GM18858 (cell line): ENCODE measurements at regions not wholly inside any gene's neighbourhood (a gene's known extent, or its start where the extent isn't known, plus 50 kb on each side); places are given as distances from the start of the nearest gene placed in this dataset.
"Not testable (repeated sequence)": the region's sequence is repeated elsewhere in the genome, so short reads cannot be mapped to it uniquely, and the experiment has no call there.

Source experiments
- ATAC-seq: cut with Tn5 transposase; IDR thresholded peaks from one replicate; pipeline ENCODE4 v1.9.1; 2021; ENCODE audit not compliant: unreplicated experiment

DNA sequence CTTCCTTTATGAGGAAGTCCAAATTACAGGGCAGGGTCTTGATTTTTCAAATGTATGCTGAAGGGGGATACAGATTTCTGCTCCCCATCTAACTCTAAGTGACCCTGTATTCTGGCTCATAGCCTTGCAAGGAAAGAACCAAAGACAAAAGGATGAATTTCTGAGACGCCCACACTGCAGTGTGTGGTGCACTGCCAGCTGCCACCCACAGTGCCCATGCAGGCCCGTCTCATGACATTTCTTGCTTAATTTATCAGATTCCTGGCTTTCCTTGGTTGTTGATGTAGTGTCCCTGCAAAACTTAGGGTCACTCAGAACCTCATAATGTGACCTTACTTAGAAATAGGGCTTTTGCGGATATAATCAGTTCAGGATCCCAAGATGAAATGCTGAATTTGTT, 68.0 kb downstream of the CBLN4 start:
- ATAC-seq = no peak

DNA sequence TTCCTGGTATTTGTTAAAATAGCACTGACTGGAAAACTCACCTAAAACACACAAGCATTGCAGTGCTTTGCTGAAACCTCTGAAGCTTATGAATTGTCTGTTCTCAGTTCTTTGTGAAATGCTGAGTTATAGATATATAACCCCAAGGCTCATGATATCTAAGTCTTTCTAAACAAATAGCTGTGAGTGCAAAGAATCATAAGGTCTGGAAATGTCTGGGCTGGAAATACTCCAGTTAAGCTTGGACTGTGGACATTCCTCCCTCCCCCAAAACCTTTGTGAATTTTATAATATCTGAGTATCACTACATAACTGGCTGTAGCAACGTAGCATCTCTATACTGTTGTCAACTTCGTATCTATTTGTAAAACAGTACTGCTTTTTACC, 69.1 kb downstream of the CBLN4 start:
- ATAC-seq = no peak

GRCh38 chr20:55935448-55936208, 69.7 kb downstream of the CBLN4 start:
- ATAC-seq = no peak

GRCh38 chr20:55934146-55934545, 71.2 kb downstream of the CBLN4 start:
- no peak for ATAC-seq

- ATAC-seq = not testable (repeated sequence)
Observed at GRCh38 chr20:55930876-55931275, 74.4 kb downstream of the CBLN4 start.

DNA sequence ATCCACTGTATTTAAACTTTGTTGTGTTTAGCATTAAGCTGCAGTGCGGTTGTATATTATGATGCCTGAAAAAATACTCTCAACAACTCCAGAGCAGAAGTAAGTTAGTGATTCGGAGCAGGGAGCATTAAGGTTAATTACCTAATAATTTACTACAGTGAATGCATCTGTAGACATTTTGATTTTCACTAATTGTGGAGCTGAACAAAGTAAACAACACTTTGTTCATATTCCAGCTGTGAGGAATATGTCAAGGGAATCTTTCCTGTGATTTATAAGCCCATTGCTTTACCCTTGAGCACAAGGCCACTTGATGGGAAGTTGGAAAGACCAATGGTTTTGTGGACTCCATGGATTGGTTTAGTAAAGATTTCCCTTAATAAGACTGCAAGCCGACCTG, 77.1 kb downstream of the CBLN4 start:
- ATAC-seq = no peak

- ATAC-seq = no peak
Observed at GRCh38 chr20:55919956-55920355, 85.4 kb downstream of the CBLN4 start.

DNA sequence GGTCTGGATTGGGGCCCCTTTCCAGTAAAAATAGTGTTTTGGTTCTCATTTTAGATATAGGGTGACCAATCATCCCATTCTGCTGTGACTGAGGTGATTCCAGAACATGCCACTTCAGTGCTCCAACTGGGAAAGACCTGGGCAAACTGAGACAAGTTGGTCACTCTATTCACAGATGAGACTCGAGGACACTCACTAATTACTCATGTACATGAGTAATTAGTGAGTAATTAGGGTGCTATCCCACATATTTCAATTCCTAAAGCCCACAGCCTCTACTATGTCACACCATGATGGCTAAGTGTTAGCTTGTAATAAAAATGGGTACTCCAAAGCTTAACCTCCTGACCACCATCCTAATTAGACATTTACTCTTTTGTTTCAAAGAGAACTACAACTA, 86.0 kb downstream of the CBLN4 start:
- ATAC-seq = no peak

DNA sequence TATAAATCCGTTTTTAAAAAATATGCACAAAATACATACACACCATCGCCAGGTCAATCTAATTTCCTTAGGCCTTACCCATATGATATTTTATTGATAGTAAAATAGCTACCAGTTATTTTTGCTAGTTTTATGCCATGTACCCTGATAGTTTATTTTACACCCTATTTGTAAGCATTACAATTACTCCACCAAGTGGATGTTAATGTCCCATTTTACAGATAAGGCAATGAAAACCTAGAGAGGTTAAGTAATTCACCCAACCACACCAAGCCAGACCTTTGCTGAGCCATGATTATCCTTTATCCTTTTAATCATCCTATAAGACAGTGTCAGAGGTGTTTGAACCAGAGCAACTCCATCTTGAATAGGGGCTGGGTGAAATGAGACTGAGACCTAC, 86.8 kb downstream of the CBLN4 start:
- no peak for ATAC-seq

DNA sequence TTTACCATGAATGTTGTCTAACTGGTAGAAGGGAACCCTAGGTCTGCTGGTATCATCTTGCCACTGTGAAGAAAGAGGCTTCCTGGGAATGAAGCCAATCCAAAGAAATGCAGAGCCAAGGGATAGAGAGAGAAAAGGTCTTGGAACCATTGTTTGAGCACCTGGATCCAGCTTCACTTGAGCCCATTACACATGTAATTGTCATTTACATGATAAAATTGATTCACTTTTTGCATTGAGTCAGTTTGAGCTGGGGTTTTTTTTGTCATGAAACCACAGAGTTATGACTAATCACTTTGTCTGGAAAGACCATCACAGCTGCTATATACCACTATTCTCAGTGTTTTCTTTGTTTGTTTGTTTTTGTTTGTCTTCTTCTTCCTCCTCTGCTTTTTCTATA, 112.3 kb downstream of the CBLN4 start:
- no peak for ATAC-seq

DNA sequence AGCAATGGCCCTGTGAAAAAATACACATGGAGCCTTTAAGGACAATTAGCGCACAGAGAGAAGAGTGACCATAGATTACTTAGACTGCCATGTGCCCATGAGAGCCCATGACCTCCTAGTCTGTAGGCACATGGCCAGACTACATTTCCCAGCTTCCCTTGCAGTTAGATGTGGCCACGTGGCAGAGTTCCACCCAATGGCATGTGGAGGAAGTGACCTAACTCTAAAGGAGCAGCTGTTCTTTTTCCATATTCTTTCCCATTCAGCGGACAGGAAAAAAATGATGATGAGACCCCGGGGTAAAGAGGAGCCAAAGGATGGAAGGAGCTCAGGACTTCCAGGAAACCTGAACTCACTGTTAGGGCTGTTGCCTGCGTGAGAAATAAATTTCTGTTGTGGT, 116.6 kb downstream of the CBLN4 start:
- no peak for ATAC-seq

GRCh38 chr20:55882910-55883309, 122.4 kb downstream of the CBLN4 start:
- no peak for ATAC-seq

GRCh38 chr20:55882286-55882685, 123.0 kb downstream of the CBLN4 start:
- no peak for ATAC-seq

DNA sequence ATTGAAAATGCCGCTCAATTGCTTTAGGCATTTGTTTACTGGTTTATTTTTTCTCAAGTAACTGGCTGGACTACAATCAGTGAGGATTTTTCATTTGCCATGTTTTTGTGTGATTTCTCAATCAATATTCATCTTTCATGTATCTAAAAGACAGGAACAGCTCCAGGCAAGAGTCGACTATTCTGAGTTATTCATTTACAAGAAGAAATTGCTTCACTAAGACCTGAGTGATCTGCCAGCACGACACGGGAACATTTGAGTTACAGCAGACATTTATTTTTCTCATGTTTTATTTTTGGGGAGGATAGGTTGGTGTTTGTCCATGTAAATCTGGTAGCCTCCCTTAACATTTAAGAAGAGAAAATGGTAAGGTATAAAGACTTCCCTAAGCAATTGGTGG, 124.1 kb downstream of the CBLN4 start:
- ATAC-seq = no peak

DNA sequence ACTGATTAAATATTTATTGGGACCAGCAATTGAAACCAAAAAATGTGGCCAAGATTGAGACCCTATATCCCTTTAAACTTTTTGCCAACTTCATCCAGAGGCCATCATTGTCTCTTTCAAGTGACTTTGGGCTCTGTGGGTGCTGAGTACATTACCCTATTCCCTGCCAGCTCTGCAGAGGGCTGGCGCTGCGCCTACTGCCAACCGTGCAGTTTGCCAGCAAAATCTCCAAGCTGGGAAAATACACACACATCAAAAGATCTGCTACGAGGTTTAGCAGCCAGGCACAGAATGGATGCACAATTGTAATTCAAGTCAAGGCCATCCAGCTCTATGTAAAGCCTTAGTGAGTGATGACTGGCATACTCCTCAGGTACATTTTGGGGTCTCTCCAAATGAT, 125.0 kb downstream of the CBLN4 start:
- ATAC-seq = no peak

DNA sequence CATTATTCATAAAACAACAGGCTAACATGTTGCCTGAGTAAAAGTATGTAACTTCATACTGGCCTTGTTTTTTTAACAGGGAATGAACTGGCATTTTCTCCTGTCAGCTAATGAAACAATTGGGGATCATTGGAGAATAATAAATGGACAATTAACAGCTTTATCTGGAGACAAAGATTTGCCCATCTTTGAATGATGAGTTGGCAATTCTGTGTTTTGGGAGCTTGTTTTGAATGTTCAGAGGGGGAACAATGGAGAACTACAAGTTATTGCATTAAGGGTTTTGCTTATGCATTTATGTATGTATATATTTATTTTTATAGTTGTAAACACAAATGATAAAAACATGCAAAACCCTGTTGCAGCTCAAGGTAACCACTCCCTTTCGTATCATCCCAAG, 150.3 kb downstream of the CBLN4 start:
- no peak for ATAC-seq

DNA sequence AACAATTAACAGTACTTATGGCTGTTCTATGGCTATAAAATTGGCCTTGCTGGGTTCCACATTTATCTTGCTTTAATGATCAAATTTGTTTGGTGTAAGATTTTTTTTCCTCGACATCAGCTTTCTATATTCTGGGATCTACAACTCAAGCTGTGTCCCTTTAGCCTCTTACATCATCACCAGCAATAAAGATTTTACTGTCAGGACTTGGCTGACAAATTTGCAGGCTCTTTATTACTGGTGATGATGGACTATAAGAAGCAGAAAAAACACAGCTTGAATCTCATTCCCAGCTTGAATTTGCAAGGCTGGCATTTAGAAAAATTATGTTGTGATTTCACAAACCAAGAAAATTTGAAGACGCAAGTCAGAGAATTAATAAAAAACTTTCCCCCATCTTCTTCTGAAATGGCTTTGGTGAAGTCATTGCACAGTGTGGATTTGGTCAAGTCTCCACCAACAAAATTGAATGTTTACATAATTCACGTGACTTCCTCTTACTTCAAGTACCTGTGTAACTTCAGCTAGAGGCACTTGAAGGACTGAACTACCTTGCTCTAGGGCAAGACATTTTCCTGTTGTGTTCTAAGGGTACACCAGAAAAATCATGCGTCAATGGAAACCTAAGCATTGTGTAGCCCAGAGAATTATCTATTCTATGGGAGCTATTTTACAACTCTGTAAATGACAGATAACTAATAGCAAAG, 175.0 kb downstream of the CBLN4 start:
- ATAC-seq = no peak

GRCh38 chr20:55805138-55805537, 200.2 kb downstream of the CBLN4 start:
- ATAC-seq = no peak

- no peak for ATAC-seq
Observed at GRCh38 chr20:55800552-55801245, 204.6 kb downstream of the CBLN4 start.

- no peak for ATAC-seq
Observed at GRCh38 chr20:55793986-55794385, 211.3 kb downstream of the CBLN4 start.

- no peak for ATAC-seq
Observed at GRCh38 chr20:55792049-55792448, 213.3 kb downstream of the CBLN4 start.

DNA sequence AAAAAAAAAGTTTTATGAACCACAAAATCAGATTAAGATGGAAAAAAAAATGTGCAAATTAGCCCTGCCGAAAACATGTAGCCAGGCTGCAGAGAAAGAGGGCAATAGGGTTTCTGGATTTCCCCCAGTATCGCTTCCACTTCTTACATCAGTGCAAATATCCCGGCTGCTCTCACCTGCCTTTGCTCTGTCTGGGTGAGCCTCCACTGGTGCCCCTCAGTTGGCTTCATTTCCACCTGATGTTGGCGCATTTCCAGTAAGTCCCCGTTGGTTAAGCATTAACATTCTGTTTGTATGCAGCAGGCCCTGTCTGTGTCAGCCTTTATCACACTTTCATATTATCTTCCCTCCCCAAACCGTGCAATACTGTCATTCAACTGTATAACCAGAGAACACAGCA, 215.1 kb downstream of the CBLN4 start:
- no peak for ATAC-seq
